NB4 (cell line): ENCODE measurements at regions not wholly inside any gene's neighbourhood (a gene's known extent, or its start where the extent isn't known, plus 50 kb on each side); places are given as distances from the start of the nearest gene placed in this dataset.

Experiments
- POLR2A ChIP-seq: IDR thresholded peaks from 2 replicates; pipeline ENCODE4 v1.6.1; 2011; ENCODE audit warnings: mild to moderate bottlenecking; ENCODE audit not compliant: insufficient read length; ENCODE audit errors: extremely low read depth
- TF ChIP-seq, protein P1 (sequence below): IDR thresholded peaks from one replicate; pipeline ENCODE4 v1.5.1; 2012; ENCODE audit warnings: low read depth, low read length

DNA sequence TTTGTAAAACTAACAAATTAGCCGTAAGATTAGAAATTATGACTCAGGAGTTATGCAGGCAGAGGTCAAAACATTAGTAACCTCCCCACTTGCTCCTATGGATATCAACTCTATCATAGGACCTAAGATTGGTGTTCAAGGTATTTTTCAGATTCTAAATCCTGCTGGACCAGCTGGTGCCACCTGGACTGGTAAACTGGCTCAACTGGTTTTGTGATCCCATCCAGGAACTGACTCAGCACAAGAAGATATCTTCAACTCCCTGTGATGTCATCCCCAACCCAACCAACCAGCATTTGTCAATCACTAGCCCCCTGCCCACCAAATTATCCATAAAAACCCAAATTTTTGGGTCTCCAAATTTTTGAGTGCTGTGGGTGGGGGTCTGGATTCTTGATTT lies 98.1 kb upstream of the OR4E1 start:
- TF ChIP-seq POLR2A: no peak
- TF ChIP-seq, protein P1, sequence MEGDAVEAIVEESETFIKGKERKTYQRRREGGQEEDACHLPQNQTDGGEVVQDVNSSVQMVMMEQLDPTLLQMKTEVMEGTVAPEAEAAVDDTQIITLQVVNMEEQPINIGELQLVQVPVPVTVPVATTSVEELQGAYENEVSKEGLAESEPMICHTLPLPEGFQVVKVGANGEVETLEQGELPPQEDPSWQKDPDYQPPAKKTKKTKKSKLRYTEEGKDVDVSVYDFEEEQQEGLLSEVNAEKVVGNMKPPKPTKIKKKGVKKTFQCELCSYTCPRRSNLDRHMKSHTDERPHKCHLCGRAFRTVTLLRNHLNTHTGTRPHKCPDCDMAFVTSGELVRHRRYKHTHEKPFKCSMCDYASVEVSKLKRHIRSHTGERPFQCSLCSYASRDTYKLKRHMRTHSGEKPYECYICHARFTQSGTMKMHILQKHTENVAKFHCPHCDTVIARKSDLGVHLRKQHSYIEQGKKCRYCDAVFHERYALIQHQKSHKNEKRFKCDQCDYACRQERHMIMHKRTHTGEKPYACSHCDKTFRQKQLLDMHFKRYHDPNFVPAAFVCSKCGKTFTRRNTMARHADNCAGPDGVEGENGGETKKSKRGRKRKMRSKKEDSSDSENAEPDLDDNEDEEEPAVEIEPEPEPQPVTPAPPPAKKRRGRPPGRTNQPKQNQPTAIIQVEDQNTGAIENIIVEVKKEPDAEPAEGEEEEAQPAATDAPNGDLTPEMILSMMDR: no peak
